Gastrocnemius medialis (tissue), 4 donors: ENCODE measurements at regions not wholly inside any gene's neighbourhood (a gene's known extent, or its start where the extent isn't known, plus 50 kb on each side); places are given as distances from the start of the nearest gene placed in this dataset.

Source experiments
- ATAC-seq, 2 donors: fragments of 150-250 bp; one replicate each; pipeline ENCODE4 v1.9.1; 2016
- DNase-seq, 2 donors: peaks; one replicate each; pipeline ENCODE4 v3.0.0-alpha.2; 2019
- H3K27ac ChIP-seq, 4 donors: fragments of 200-600 bp; sonication (generic); 1 replicate in 1 of 4; 2 replicates in 3 of 4; pipeline ENCODE4 v1.5.1; 2016 to 2018; ENCODE audit warnings: mild to moderate bottlenecking in 2 of 4, moderate library complexity in 1 of 4
- H3K27me3 ChIP-seq, 3 donors: fragments of 200-600 bp; sonication (generic) in 2 of 3; 1 replicate in 1 of 3; 2 replicates in 2 of 3; pipeline versions ENCODE4 v1.5.1 to v1.6.0; 2016 to 2019; ENCODE audit warnings: mild to moderate bottlenecking in 1 of 3, moderate library complexity in 1 of 3
- H3K36me3 ChIP-seq, 2 donors: fragments of 200-600 bp; sonication (generic) in 1 of 2; one replicate each; pipeline ENCODE4 v1.5.1; 2017 to 2018
- H3K4me1 ChIP-seq, 2 donors: fragments of 200-600 bp; sonication (generic) in 1 of 2; one replicate each; pipeline ENCODE4 v1.5.1; 2016 to 2017; ENCODE audit warnings: mild to moderate bottlenecking in 2 of 2
- H3K4me3 ChIP-seq, 4 donors: fragments of 200-600 bp; sonication (generic) in 3 of 4; 1 replicate in 1 of 4; 2 replicates in 3 of 4; pipeline ENCODE4 v1.5.1; 2016 to 2019; ENCODE audit warnings: mild to moderate bottlenecking in 2 of 4
- H3K9me3 ChIP-seq, 3 donors: fragments of 200-600 bp; sonication (generic) in 2 of 3; 1 replicate in 1 of 3; 2 replicates in 2 of 3; pipeline ENCODE4 v1.5.1; 2016 to 2019
- CTCF ChIP-seq, 5 experiments: fragments of 450-650 bp in 3 of 5; fragments of 200-600 bp in 2 of 5; sonication (generic) in 2 of 5; IDR thresholded peaks in 4 of 5; conservative IDR thresholded peaks in 1 of 5; 1 replicate in 4 of 5; 2 replicates in 1 of 5; pipeline ENCODE4 v1.5.1; 2016 to 2019; ENCODE audit warnings: antibody characterized with exemption in 5 of 5, mild to moderate bottlenecking in 3 of 5, moderate library complexity in 3 of 5
- POLR2A ChIP-seq, 2 donors: fragments of 450-650 bp; IDR thresholded peaks; one replicate each; pipeline ENCODE4 v1.6.1; 2017; ENCODE audit warnings: antibody characterized with exemption in 2 of 2, mild to moderate bottlenecking in 2 of 2, moderate library complexity in 2 of 2
- in situ Hi-C, 4 donors: fragments of 200-750 bp; cut with MboI; loops; one replicate each; pipeline versions ENCODE4 v1.15.0 to v1.8.0; 2017; ENCODE audit warnings: low sequenced_read_pairs in 4 of 4
- intact Hi-C: fragments of 100-400 bp; cut with DNase I; formaldehyde crosslinking; loops from one replicate; pipeline ENCODE4 v1.15.1; 2023; ENCODE audit warnings: low total_unique reads

GRCh38 chr3:182364323-182364722 lies 429.0 kb upstream of the ATP11B start:
- H3K27ac ChIP-seq: no peak overlapping the region
- ATAC-seq (no peak), DNase-seq (no peak)
- no peaks in the 10 kb centered on the region for H3K9me3 ChIP-seq
- intact Hi-C loops (no loop called here), in situ Hi-C loops (no loop called here)
- no peaks in the 10 kb centered on the region for H3K27me3 ChIP-seq
- TF ChIP-seq POLR2A (IDR thresholded peaks at IDR 0.05) (no peak), CTCF (IDR thresholded peaks at IDR 0.05 in 4 of 5, conservative IDR thresholded peaks at IDR 0.05 in 1 of 5) (no peak)
- no peaks in the 10 kb centered on the region for H3K4me1 ChIP-seq
- no peak overlapping the region for H3K4me3 ChIP-seq
- no peaks in the 10 kb centered on the region for H3K36me3 ChIP-seq

- H3K4me3 ChIP-seq: no peak overlapping the region
- TF ChIP-seq CTCF (IDR thresholded peaks at IDR 0.05 in 4 of 5, conservative IDR thresholded peaks at IDR 0.05 in 1 of 5) (no peak), POLR2A (IDR thresholded peaks at IDR 0.05) (no peak)
- in situ Hi-C loops: no loop called here
- H3K9me3 ChIP-seq: no peaks in the 10 kb centered on the region
- DNase-seq (no peak), ATAC-seq (no peak)
- no peaks in the 10 kb centered on the region for H3K27me3 ChIP-seq
- no peaks in the 10 kb centered on the region for H3K4me1 ChIP-seq
- intact Hi-C loops: no loop called here
- H3K27ac ChIP-seq: no peak overlapping the region
- H3K36me3 ChIP-seq: no peaks in the 10 kb centered on the region
Measured at GRCh38 chr3:182364723-182365650, 428.3 kb upstream of the ATP11B start.

- Histone ChIP-seq H3K4me3 (no peak overlapping the region), H3K36me3 (no peaks in the 10 kb centered on the region), H3K27me3 (no peaks in the 10 kb centered on the region), H3K27ac (no peak overlapping the region), H3K4me1 (no peaks in the 10 kb centered on the region), H3K9me3 (no peaks in the 10 kb centered on the region)
- TF ChIP-seq POLR2A (IDR thresholded peaks at IDR 0.05): no peak
- TF ChIP-seq CTCF (IDR thresholded peaks at IDR 0.05 in 4 of 5, conservative IDR thresholded peaks at IDR 0.05 in 1 of 5): no peak
- ATAC-seq (no peak), DNase-seq (no peak)
- intact Hi-C loops (no loop called here), in situ Hi-C loops (no loop called here)
Measured at GRCh38 chr3:182366746-182367145, 426.6 kb upstream of the ATP11B start.

- no peaks in the 10 kb centered on the region for H3K36me3 ChIP-seq
- no peaks in the 10 kb centered on the region for H3K27me3 ChIP-seq
- intact Hi-C loops: no loop called here
- no peaks in the 10 kb centered on the region for H3K9me3 ChIP-seq
- TF ChIP-seq POLR2A (IDR thresholded peaks at IDR 0.05) (no peak), CTCF (IDR thresholded peaks at IDR 0.05 in 4 of 5, conservative IDR thresholded peaks at IDR 0.05 in 1 of 5) (no peak)
- no peaks in the 10 kb centered on the region for H3K4me1 ChIP-seq
- no peak overlapping the region for H3K4me3 ChIP-seq
- DNase-seq (no peak), ATAC-seq (no peak)
- no peak overlapping the region for H3K27ac ChIP-seq
- in situ Hi-C loops: no loop called here
Measured at GRCh38 chr3:182369861-182370260, 423.4 kb upstream of the ATP11B start.
